Glomerular endothelial cell (primary cell): ENCODE measurements at regions not wholly inside any gene's neighbourhood (a gene's known extent, or its start where the extent isn't known, plus 50 kb on each side); places are given as distances from the start of the nearest gene placed in this dataset.

Experiments used
- DNase-seq: peaks from one replicate; pipeline ENCODE4 v3.0.0-alpha.2; 2011; ENCODE audit warnings: low read depth, low spot score; ENCODE audit errors: extremely low read depth

GRCh38 chr2:225100269-225100668, 58.0 kb upstream of the DOCK10 start:
- DNase-seq = no peak

- no peak for DNase-seq
Observed at GRCh38 chr2:225097035-225097434, 54.8 kb upstream of the DOCK10 start.
